NCI-H2227 (cell line): ENCODE measurements at regions not wholly inside any gene's neighbourhood (a gene's known extent, or its start where the extent isn't known, plus 50 kb on each side); places are given as distances from the start of the nearest gene placed in this dataset.
"Not testable (repeated sequence)": the region's sequence is repeated elsewhere in the genome, so short reads cannot be mapped to it uniquely, and the experiment has no call there.

Source experiments
- DNase-seq: peaks from one replicate; lab custom pipeline; 2025; ENCODE audit not compliant: unreplicated experiment; lab: John Stamatoyannopoulos, UW

DNA sequence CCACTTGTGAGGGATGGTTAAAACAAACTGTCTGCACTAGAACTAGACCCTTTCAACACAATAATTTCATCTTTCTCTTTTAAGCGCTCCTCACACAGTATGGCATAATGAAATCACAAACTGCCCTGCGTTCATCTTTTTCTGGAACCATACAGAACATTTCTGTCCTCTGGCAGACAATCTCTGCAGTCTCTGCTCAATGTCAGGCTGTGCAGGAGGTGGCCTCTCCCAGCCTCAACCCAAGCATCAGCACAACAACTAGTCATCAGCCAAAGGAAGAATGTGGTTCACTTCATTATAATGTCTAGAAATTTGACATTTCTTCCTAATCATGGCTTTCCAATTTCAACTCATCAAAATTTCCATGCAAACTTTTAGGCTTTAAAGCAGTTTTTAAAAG lies 125.1 kb upstream of the STARD13 start:
- no peak for DNase-seq

DNA sequence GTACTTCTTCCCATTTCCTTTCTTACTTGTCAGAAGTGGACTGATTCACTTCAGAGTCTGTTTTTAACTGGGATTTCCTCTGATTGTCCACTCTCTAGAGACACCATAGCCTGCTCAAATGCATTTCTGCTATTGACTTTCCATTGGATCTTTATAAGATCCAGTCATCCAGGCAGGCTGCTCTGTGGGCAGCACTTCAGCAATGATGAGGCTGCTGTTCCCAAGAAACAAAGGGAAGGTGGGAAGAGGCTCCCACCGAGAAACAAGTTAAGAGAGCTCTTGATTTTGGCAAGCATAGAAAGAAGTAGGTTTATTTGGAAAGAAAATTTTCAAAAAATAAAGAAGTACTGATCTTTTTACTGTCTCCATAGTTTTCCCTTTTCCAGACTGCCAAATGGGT lies 125.8 kb upstream of the STARD13 start:
- DNase-seq, result no peak

DNA sequence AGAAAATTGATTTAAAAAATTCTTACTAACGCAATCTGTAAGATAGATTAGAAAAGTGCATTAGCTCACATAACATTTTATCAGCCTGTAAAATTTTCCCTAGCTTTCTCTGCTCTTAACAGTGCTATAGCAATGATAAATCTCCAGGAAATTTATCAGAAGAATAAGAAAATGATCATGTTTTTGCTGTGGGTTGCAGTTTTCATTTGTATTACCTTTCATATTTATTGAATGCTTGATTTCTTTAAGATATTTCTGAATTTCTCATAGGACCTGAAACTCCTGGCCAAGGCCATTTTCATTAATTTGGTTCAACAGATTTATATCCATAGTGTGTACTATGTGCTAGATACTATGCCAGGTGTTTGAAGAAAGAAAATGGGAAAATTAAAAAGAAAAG lies 130.3 kb upstream of the STARD13 start:
- no peak for DNase-seq

DNA sequence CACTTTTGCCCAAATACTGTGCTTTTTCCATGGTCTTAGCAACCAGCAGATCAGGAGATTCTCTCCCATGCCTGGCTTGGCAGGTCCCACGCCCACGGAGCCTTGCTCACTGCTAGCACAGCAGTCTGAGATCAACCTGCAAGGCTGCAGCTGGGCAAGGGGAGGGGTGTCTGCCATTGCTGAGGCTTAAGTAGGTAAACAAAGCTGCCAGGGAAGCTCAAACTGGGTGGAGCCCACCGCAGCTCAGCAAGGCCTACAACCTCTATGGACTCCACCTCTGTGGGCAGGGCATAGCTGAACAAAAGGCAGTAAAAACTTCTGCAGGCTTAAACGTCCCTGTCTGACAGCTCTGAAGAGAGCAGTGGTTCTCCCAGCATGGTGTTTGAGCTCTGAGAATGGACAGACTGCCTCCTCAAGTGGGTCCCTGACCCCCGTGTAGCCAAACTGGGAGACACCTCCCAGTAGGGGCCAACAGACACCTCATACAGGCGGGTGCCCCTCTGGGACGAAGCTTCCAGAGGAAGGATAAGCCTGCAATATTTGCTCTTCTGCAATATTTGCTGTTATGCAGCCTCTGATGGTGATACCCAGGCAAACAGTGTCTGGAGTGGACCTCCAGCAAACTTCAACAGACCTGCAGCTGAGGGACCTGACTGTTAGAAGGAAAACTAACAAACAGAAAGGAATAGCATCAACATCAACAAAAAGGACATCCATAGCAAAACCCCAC lies 132.8 kb upstream of the STARD13 start:
- DNase-seq, result not testable (repeated sequence)

DNA sequence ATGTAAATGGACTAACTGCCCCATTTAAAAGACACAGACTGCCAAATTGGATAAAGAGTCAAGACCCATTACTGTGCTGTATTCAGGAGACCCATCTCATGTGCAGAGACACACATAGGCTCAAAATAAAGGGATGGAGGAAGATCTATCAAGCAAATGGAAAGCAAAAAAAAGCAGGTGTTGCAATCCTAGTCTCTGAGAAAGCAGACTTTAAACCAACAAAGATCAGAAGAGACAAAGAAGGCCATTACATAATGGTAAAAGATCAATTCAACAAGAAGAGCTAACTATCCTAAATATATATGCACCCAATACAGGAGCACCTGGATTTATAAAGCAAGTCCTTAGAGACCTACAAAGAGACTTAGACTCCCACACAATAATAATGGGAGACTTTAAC lies 134.6 kb upstream of the STARD13 start:
- not testable (repeated sequence) for DNase-seq

DNA sequence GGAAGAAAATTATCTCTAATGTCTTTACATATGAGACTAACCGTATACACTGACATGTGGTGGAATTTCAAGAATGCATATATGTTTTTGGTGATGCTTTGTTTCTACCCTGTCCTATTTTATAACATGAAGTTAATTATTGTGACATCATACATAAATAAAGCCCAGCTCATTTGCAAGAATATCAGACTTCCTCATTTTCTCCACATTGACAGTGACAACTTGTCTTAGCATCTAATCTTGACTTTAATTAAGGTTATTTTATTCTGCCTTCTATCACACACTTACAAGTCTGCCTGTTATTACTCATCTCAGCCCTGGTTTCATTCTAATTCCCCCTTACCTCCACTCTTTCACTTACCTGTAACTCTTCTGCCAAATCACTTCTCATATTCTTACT lies 140.6 kb upstream of the STARD13 start:
- no peak for DNase-seq

DNA sequence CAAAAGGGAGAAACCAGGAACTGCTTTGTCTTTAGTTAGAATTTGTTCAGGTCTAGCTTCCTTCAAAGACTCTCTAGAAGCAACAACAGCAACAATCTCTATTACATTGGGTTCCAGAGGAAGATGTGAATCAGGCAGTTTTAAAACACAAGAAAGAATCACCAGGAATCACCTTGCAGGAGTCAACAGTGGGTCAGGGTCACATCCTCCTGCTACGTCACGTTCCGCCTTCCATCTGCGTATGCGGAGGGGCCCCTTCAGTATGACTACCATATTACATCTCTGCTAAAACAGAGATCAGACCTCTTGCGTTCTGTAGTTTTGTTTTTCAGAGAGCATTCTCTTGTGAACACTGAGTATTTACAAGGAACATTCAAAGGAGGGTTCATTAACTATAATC lies 147.8 kb upstream of the STARD13 start:
- DNase-seq, result no peak

DNA sequence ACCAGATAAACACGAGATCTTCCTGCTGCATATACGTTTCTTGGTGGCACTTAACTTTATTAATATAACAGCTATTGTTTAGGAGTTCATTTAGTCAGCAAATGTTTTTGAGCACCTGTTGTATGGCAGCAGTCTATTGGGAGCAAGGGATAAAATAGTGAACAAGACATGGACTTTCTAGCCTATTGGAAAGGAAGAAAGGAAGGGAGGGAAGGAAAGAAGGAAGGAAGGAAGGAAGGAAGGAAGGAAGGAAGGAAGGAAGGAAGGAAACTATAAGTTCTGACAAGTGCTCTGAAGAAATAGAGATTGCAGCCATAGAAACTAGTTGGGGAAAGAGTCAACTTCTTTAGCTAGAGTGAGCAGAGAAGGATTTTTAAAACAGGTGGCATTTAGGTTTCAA lies 149.1 kb upstream of the STARD13 start:
- DNase-seq, result no peak

DNA sequence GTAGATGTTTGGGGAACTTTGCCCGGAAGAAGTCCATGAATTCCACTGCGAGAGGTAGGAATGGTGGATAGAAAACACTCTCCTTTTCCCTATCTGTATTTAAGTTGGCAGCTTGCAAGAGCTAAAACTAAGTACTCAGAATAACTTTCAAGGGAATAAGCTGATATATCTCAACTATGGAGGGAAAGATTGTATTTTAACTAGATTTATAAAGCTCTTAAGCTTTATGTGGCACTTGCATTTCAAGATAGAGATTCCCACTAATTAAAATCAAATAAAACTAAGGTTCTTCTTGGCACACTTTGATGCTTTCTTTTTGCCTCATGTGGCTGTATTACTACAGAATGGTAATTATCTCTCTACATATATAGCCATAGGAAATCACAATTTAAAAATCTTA lies 149.7 kb upstream of the STARD13 start:
- no peak for DNase-seq

DNA sequence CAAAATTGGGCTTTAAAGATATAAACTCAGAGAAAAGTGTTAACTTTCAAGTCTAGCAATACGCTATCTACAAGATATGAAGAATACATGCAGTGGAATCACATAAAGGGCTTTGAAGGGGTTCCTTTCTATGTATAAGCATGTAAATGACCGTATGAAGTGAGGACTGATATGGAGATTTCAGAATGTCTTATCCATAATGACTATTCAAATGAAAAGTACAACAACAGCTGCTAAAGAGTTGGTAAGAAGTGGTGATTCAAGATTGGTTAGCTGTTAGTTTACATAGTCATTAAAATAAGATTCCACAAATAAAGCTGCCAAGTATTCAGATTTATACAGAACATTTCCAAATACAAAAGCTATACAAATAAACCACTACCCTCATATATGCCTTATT lies 153.4 kb upstream of the STARD13 start:
- no peak for DNase-seq

DNA sequence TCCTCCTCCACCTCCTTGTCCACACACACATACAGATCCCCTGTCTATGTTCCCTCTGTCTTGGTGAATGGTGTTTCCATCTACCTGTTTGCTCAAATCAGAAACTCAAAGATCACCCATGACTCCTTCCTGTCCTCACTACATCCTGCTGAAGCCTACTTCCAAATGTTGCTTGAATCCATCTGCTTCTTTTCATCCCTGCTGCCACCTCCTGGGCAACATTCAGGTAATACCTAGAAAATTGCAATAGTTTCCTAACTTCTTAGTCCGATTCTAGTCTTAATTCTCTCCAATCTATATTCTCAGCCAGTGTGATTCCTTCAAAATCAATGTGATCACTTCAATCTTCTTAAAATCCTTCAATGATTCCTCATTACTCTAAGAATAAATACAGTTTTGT lies 155.5 kb upstream of the STARD13 start:
- no peak for DNase-seq

DNA sequence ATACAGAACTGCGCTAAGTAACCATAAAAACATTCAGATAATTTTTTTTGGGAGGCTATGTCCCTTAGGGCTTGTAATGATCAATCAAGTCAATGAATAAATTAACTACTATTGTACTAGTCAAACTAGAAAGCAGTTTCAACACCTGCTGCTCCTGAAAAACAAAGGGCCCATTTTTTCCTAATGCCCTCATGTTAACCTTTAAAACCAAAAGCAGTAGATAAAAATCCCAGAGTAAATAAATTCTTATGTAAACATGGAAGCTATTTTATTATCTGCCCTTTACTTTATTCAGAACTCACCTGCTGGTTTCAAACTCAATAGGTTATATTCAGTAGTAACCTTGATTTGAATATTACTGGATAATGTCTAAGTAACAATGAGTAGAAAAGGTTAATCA lies 159.5 kb upstream of the STARD13 start:
- DNase-seq, result no peak

DNA sequence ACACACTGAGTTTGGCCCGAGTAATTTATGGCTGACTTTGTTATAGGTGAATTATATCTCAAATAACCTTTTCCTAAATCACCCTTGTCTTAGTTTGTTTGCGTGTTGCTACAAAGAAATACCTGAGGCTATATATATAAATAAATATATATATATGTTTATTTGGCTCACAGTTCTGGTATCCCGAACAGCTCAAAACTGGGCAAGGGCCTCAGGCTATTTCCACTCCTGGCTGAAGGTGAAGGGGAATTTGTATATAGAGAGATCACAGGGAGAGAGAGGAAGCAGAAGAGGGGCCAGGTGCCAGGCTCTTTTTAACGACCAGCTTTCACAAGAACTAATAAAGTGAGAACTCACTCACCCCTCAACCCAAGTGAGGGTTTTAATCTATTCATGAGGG lies 159.9 kb upstream of the STARD13 start:
- no peak for DNase-seq

DNA sequence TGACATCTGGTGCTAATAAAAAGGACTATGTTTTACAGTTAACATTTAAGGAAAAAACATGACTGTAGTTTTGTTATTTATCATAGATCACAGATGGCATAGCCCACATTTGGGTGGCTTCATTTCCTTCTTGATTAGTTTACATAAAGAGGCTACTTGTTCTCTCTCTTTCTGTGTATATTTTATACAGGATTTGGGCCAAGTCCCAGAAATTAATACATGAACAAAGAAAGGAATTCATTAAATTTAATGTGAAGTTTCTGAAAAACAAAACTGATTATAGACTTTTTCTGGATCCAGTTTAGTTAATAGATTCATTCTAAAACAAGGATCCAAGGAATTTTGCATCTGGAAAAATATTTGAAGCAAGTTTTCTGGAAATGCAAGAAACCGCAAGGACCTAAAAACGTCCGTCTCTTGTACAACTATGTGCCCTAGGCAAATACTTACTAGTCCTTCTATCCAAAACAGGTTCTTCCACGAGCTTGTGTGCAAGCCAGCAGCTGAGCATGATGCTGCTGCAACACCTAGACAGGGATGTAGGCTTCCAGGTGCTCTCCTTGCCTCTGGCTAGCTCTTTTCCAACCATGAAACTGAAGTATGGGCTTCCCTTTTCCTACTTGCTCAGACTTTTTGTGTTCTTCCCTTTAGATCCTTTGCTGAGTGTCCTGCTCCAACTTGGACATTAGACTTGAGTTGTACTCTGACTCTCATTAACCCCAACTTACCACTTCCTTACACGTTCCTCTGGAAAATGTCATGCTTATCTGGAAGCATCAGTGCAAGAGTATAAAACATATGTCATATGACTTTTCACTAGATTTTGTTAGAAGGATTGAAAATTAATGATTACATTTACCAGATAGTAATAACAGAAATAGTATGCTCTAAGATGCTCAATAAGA lies 161.5 kb upstream of the STARD13 start:
- no peak for DNase-seq

DNA sequence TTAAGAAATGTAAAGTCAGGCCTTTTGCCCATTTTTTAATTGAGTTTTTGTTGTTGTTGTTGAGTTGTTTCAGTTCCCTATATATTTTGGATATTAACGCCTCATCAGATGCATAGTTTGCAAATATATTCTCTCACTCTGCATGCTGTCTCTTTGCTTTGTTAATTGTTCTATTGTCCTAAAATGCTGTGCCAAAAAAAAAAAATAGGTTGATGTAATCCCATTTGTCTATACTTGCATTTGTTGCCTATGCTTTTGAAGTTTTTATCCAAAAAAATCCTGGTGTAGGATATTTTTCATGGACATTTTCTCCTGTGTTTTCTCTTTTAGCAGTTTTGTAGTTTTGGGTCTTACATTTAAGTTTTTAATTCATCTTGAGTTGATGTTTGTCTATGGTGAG lies 163.3 kb upstream of the STARD13 start:
- DNase-seq, result no peak

DNA sequence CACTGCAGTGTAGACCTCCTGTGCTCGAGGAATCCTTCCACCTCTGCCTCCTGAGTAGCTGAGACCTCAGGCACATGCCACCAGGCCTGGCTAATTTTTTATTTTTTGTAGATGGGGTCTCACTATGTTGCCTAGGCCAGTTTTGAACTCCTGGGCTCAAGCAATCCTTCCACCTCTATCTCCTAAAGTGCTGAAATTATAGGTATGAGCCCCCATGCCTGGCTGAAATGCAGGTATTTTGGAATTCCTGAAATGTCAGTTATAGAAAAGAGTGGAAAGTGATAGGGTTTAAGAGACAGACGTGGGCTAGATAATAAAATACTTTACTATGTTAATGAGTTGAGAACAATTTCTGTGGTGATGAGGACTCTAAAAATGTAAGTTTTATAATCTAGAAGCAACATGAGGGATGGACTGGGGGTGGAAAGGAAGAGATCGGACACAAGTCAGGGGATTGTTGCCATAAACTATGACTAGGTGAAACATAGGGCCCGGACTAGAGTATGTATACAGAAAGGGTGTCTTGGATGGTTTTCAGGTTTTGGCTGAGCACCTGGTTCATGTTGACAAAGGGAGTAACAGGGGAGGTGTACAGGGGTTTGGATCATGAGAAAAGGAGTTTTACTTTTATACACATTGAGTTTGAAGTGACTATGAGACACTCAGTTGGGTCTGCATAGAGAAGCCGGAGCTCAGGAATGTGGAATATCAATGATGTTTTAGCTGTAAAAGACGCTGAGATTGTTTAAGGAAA lies 165.6 kb upstream of the STARD13 start:
- no peak for DNase-seq

DNA sequence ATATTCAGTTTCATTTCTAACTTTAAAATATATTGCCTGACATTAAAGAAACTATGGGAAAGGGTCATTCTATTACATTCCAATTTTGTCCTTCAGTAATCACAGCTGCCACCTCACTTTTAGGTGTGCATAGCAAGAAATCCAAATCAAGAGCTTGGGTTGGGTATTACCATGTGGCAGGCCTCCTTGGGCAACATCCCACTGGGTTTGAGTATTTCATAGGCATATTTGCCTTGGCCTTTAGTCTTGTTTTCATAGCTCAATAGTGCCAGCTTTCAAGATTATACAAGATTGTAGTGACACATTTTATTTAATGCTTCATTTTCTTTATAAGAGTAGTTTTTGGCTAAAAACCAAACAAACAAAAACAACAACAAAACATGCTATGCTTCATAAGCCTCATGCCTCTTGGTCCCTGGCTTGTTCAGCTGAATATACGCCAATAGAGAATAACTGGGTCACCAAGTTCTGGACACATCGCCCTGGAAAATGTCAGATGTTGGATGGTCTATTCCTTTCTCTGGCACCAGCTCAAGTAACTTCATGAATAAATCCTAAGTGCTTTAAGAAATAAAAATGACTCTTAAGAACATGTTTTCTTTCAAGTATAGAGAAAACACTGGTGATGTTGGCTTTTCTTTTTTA lies 167.4 kb upstream of the STARD13 start:
- DNase-seq, result no peak

DNA sequence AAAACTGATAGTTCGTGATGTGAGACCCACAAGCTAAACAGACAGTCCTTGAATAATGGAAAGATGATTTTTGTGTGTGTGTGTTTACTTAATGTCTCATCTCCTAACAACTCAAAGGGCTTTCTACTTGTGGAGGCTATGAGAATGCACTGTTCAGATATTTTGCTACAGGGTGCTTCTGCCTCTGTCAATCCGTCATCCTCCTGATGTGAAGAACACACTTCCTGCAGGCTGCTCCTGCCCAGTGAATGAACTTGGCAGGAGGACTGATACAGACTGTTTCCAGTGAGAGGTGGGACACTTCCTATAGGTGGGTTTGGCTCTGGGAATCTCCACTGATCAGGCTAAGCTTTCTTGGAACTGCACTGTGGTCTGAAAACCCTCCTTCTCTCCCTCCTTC lies 168.4 kb upstream of the STARD13 start:
- no peak for DNase-seq

DNA sequence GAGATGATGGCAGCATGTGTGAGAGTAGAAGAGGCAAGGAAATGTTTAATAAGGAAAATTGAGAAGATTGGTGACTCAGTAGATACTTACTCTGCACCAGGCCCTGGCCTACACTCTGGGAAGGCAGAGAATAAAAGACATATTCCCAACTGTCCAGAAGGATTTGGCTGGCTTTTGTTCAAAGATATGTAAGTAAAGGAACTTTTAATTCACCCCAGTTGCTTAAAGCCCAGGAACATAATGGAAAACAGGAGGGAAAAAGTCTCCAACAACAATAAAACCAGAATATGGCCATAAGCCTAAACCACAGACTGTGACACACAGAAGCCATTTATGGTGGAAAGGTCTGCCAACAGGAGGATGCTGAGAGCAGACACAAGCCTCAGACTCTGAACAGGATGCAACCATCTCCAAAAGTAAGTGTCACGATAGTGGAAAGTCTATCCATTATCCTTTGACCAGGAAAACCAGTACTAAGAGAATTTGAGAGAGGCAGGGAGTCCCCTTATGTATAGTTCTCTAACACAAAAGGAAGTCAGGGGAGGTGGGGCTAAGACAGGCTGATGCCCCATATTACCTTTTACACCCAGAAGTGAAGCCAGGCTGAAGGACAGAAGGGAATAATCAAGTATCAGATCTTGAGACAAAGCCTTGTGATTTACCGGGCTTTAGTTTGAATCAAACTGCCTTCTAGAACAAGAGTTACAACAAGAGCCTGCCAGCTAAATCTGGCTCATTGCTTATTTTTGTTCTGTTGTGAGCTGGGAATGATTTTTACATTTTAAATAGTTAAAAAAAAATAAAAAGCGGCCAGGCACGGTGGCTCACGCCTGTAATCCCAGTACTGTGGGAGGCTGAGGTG lies 169.5 kb upstream of the STARD13 start:
- DNase-seq, result no peak

DNA sequence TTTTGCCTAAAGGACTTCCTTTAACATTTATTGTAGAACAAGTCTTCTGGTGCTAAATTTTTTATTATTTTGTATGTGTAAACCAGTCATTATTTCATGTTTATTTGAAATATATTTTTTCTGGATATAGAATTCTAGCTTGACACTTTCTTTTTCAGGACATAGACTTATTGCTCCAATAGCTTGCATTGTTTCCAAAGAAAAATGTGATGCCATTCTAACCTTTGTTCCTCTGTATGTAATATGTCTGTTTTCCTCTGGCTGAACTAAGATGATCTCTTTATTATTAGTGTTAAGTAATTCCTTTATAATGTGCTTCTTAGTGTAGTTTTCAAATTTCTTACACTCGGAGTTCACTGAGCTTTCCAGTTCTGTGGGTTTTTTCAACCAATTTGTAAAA lies 174.1 kb upstream of the STARD13 start:
- DNase-seq, result no peak
